Stimulated activated CD8-positive, alpha-beta memory T cell treated with anti-CD3 and anti-CD28 coated beads, Interleukin-15, amount 100 ng/mL, for 4 hours (primary cell): ENCODE measurements at regions not wholly inside any gene's neighbourhood (a gene's known extent, or its start where the extent isn't known, plus 50 kb on each side); places are given as distances from the start of the nearest gene placed in this dataset.
"Not testable (repeated sequence)": the region's sequence is repeated elsewhere in the genome, so short reads cannot be mapped to it uniquely, and the experiment has no call there.

ENCODE experiments used
- DNase-seq, 2 donors: peaks; one replicate each; pipeline ENCODE4 v3.0.0-alpha.2; 2020; ENCODE audit warnings: low read depth in 2 of 2

DNA sequence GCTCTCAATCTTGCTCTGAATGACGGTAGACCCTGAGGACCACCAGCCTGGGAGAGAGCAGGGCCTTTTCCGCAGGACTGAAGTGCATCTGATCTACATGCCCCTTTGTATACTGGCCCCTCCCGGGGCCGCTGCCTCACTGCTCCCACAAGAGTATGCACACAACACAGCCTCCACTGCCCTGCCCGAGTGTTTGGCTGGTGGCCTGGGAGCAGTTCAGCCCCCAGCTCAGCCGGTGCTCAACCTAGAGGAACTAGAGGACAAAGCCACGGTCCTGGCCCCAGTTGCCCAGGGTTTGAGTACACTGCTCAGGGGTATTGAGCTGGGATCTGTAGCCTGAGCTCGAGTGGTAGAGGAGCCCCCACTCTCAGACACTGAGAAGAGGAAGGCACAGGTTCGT, 118.9 kb upstream of the CAB39 start:
- no peak for DNase-seq

DNA sequence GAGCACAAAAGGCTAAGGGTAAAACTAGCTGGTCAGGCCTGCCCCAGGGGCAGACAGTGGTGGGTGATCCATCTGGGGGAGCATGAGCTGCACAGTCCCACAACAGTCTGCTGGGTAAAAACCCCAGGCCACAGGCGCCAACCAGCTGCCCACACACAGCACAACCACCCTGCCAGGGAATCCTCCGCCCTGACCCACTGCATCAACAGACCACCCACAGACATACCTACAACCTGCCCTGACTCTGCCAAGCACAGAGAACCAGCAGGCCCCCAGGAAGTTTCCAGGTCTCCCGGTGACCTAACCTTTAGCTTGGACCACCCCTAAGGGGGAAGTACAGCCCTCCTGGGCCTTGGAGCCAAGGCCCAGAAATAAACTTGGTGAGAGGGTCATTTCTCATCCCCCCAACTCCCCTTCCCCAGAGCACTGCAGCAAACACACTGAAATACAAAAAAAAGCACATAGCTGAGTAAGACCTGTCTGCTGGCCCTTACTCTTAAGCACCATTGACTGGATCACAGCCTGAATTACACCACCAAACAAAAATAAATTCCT, 118.3 kb upstream of the CAB39 start:
- no peak for DNase-seq

DNA sequence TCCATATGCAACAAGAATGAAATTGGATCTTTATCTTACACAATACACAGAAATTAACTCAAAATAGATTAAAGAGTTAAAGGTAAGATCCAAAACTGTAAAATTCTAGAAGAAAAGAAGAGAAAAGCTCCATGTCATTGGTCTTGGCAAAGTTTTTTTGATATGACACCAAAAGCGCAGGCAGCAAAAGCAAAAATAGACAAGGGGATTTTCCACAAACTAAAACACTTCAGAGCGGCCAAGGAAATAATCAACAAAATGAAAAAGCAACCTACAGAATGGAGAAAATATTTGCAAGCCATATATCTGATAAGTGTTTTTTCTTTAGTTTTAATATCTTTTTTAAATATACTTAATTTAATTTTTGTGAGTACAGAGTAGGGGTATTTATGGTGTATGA, 112.8 kb upstream of the CAB39 start:
- DNase-seq, result no peak

DNA sequence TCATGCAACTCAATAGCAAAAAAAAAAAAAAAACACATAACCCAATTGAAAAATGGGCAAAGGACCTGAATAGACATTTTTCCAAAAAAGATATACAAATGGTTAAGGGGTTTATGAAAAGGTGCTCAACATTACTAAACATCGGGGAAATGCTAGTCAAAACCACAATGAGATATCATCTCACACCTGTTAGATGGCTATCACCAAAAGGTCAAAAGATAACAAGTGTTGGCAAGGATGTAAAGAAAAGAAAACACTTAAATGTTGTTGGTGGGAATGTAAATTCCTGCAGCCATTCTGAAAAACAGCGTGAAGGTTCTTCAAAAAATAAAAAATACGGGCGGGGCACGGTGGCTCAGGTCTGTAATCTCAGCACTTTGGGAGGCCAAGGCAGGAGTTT, 112.4 kb upstream of the CAB39 start:
- DNase-seq, result no peak

DNA sequence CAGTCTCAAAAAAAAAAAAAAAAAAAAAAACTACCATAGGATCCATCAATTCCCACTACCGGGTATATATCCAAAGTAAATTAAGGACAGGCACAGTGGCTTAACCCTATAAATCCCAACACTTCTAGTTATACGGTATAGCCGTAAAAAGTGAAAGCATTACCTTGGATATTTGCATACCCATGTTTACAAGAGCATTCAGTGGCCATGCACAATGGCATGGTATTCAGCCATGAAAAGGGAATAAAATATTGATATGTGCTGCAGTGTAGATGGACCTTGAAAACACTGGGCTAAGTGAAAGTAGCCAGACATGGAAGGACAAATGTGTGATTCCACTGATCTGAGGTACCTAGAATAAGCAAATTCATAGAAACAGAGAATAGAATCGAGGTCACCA, 111.8 kb upstream of the CAB39 start:
- DNase-seq, result no peak

DNA sequence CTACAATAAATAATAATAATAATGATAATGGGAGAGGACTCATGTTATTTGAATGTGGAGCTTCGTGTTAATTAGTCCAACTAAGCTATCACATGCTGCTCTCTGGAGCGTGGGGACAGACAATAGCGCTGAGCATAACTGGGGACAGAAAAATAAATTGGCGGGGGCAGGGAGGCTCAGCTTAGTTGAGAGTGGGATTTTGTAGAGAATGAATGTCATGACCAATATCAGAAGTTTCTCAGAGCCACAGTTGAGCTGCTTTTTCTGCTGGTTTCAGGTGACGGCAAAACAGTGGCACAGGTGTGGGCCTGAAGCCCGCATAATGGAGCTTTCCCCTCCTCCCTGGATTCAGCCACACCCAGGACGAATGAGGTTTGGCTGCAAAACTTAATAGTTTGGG, 111.1 kb upstream of the CAB39 start:
- DNase-seq, result no peak

DNA sequence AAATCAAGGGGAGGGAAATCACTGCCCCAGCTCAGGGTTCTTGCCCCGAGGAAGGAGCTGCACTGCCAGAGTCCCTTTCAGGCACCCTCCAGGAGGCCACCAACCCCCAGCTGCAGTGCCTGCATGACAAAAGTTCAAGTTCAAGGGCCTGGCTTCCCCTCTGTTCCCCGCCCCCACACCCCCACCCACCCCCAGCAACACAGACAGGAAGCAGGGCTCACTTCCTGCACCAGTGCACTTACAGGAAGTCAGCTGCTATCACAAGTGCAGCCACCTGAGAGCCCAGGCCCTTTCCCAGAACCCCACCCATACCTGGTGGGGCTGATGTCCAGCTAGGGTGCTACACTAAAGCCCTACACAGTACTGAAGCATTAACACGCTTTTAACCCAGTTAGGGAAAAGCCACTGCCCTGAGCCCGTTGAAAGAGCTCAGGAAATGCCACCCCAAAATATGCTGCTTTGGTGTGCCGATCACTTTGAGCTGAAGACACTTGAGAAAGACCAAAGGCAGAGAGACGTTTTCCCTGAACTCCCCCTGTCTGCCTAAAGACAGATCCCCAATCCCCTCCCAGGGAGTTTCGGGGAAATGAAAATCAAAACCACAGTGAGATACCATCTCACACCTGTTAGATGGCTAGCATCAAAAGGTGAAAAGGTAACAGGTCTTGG, 109.9 kb upstream of the CAB39 start:
- peak; percentile 31 to 46 for DNase-seq

DNA sequence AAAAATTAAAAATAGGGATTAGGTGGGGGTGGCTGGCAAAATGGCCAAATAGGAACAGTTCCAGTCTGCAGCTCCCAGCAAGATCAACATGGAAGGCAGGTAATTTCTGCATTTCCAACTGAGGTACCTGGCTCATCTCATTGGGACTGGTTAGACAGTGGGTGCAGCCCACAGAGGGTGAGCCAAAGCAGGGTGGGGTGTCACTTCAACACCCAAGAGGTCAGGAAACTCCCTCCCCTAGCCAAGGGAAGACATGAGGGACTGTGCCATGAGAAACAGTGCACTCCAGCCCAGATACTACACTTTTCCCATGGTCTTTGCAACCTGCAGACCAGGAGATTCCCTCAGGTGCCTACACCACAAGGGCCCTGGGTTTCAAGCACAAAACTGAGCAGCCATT, 109.3 kb upstream of the CAB39 start:
- not testable (repeated sequence) for DNase-seq

DNA sequence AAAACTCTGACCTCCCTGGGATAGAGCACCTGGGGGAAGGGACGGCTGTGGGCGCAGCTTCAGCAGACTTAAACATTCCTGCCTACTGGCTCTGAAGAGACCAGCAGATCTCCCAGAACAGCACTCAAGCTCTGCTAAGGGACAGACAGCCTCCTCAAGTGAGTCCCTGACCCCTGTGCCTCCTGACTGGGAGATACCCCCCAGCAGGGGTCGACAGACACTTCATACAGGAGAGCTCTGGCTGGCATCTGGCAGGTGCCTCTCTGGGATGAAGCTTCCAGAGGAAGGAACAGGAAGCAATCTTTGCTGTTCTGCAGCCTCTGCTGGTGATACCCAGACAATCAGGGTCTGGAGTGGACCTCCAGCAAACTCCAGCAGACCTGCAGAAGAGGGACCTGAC, 108.5 kb upstream of the CAB39 start:
- DNase-seq, result not testable (repeated sequence)

DNA sequence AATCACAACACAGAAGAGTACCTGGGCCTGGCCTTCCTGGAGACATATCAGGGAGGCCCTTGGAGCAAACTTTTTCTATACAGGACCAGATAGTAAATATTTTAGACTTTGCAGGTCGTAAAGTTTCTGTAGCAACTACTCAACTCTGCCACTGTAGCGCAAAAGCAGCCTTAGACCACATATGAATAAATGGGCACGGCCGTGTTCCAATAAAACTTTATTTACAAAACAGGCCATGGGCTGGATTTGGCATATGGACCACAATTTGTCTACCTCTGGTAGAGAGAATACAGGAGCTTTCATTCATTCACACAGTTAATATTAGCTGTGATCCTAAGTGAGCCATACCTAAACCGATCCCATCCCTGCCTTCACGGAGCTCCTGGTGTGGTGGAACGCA, 98.6 kb upstream of the CAB39 start:
- no peak for DNase-seq

DNA sequence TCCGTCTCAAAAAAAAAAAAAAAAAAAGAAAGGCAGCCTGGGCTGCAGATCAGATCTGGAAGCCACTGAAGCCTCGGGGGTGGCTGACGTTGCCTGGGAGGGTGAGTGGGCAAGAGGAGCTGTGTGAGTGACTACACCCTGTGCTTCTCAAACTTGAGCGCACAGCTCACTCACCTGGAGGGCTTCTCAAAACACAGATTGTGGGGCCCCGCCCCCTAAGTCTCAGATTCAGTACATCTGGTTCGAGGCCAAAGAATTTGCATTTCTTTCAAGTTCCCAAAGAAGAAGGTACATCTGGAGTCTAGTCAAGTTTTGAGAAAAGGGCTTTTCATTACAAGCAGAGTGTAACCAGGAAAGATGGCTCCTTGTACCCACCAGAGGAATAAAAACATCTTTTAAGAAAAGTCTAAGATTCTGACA, 97.7 kb upstream of the CAB39 start:
- DNase-seq, result peak; percentile 17 to 49

DNA sequence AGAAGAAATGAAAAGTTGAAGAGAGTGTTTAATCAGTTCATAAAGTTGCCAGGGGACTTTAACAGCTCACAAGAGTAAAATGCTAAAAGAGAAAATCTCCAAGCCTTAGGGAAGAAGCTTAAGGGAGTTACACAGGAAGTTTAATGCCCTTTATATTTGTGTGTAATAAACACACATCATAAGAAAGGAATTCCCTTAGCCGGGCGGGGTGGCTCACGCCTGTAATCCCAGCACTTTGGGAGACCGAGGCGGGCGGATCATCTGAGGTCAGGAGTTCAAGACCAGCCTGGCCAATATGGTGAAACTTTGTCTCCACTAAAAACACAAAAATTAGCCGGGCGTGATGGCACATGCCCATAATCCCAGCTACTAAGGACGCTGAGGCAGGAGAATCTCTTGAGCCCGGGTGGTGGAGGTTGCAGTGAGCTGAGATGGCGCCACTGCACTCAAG, 95.4 kb upstream of the CAB39 start:
- DNase-seq, result not testable (repeated sequence)

DNA sequence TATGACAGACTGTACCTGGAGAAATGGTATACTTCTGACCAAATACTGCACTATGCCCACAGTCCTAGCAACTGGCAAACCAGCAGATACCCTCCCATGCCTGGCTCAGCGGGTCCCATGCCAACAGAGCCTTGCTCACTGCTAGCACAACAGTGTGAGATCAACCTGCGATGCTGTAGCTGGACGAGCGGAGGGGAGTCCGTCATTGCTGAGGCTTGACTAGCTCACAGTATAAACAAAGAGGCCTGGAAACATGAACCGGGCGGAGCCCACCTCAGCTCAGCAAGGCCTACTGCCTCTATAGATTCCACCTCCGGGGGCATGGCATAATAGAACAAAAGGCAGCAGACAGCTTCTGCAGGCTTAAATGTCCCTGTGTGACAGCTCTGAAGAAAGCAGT, 93.2 kb upstream of the CAB39 start:
- no peak for DNase-seq

DNA sequence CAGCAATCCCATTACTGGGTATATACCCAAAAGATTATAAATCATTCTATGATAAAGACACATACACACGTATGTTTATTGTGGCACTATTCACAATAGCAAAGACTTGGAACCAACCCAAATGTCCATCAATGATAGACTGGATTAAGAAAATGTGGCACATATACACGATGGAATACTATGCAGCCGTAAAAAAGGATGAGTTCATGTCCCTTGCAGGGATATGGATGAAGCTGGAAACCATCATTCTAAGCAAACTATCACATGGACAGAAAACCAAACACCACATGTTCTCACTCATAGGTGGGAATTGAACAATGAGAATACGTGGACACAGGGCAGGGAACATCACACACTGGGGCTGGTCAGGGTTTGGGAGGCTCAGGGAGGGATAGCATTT, 87.4 kb upstream of the CAB39 start:
- not testable (repeated sequence) for DNase-seq

DNA sequence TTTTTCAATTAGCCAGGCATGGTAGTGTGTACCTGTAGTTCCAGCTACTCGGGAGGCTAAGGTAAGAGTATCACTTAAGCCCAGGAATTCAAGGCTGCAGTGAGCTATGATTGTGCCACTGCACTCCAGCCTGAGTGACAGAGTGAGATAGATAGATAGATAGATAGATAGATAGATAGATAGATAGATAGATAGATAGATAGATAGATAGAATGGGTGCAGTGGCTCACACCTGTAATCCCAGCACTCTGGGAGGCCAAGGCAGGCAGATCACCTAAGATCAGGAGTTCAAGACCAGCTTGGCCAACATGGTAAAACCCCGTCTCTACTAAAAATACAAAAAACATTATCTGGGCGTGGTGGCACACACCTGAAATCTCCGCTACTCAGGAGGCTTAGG, 85.6 kb upstream of the CAB39 start:
- not testable (repeated sequence) for DNase-seq

DNA sequence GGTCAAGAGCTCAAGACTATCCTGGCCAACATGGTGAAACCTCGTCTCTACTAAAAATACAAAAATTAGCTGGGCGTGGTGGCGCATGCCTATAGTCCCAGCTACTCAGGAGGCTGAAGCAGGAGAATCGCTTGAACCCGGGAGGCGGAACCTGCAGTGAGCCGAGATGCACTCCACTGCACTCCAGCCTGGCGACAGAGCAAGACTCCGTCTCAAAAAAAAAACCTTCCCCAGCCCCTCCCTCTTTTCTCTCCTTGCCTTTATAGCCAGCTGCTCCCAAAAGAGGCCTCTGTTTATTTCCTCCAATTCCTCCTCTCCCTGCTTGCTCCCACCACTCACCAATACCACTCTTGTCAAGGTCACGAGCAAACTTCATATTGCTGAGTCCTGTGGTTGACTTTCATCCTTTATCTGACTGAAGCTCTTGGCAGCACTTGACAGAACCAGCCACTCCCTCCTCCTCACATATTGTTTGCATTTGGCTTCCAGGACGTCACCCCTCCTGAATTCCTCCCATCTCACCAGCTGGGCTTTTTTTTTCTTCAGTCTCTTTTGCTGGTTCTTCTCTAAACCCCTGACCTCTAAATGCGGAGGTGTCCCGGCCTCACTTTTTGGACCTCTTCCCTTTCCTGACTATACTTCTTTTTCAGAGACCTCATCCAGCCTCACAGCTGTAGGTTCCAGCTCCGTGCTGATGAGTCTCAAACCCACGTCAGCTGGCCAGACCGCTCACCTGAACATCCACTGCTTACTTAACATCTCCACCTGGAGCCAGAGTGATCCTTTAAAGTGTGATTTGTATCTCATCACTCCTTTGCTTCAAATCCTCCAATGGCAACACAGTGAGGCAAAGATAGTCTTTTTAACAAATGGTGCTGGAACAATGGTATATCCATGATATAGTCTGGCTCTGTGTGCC, 84.6 kb upstream of the CAB39 start:
- no peak for DNase-seq

DNA sequence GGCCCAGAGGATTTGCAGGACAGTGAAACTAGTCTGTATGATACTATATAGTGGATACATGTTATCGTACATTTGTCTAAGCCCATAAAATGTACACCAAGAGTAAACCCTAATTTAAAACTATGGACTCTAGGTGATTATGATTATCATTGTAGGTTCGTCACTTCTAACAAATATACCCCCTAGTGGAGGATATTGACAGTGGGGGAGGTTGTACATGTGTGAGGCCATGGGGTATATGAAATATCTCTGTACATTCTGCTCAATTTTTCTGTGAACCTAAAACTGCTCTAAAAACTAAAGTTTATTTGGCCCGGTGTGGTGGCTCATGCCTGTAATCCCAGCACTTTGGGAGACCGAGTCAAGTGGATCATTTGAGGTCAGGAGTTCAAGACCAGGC, 81.2 kb upstream of the CAB39 start:
- no peak for DNase-seq

DNA sequence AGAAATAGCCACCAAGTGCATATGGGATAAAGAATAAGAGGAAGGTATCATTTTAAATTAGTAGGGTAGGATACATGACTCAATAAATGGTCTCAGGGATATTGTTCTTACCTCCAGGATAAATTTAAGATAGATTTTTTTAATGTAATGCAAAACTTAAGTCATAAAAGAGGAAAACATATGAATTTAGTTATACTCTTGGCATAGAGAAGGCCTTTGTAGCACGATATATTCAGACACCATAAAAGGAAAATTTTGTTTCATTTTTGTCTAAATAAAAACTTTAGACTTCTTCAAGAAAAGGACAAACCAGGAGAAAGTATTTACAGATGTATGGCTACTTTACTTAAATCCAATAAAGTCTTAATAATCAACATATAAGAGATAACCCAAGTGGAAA, 78.5 kb upstream of the CAB39 start:
- no peak for DNase-seq

DNA sequence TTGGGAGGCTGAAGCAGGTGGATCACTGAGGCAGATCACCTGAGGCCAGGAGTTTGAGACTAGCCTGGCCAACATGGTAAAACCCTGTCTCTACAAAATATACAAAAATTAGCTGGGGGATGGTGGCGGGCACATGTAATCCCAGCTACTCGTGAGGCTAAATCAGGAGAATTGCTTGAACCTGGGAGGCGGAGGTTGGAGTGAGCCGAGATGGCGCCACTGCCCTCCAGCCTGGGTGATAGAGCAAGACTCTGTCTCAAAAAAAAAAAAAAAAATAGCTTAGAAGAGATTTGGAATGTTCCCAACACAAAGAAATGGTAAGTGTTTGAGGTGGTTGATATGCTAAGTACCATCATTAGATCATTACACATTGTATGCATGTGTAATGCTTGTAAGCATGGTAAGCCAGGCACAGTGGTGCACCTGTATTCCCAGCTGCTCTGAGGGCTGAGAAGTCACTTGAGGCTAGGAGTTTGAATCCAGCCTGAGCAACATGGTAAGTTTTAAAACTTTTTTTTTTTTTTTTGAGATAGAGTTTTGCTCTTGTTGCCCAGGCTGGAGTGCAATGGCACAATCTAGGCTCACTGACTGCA, 77.8 kb upstream of the CAB39 start:
- not testable (repeated sequence) for DNase-seq

DNA sequence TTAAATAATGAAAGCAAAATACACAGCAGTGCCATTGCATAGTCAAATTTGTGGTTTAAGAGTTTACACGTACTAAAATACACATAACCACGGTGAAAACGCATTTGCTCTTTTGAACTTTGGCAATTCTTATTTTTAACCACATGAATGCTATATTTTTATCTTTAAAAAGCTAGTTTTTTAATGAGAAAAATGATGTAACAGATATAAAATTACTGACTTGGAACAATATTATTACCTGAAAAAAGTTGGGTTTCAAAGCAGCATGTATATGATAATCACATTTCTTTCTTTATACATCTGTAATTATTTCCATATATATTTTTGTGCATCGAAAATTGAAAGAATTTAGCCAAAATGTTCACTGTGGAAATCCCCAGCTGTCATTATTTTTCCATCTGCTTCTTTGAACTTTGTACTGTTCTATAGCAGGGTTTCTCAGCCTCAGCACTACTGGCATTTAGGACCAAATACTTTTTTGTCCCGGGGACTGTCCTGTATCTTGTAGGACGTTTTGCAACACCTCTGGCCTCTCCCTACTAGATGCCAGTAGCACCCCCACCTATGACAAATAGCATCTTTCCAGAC, 75.9 kb upstream of the CAB39 start:
- no peak for DNase-seq

DNA sequence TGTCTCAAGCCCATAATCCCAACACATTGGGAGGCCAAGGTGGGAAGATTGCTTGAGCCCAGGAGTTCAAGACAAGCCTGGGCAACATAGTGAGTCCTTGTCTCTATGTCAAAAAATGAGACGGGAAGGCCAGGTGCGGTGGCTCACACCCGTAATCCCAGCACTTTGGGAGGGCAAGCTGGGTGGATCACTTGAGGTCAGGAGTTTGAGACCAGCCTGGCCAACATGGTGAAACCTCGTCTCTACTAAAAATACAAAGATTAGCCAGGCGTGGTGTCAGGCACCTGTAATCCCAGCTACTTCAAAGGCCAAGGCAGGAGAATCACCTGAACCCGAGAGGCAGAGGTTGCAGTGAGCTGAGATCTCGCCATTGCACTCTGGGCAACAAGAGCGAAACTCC, 75.2 kb upstream of the CAB39 start:
- not testable (repeated sequence) for DNase-seq

DNA sequence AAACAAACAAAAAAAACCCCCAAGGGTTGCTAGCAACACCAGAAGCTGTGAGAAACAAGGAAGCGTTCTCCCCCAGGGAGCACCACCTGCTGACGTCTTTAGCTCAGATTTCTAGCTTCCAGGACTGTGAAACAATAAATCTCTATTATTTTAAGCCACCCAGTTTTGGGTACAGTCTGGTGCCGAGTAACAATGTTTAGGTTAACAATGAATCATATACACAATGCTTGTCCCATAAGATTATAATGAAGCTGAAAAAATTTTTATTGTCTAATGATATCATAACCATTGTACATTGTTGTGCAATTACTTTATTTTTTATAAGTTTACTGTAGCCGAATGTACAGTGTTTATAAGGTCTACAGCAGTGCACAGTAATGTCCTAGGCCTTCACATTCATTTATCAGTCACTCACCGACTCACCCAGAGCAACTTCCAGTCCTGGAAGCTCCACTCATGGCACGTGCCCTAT, 72.1 kb upstream of the CAB39 start:
- no peak for DNase-seq
